GM21528 (cell line): ENCODE measurements at regions not wholly inside any gene's neighbourhood (a gene's known extent, or its start where the extent isn't known, plus 50 kb on each side); places are given as distances from the start of the nearest gene placed in this dataset.

Source experiments
- ATAC-seq: cut with Tn5 transposase; IDR thresholded peaks from one replicate; pipeline ENCODE4 v1.9.1; 2021; ENCODE audit warnings: mild to moderate bottlenecking, moderate library complexity; ENCODE audit not compliant: unreplicated experiment, low FRiP score

GRCh38 chr18:67381608-67382150 lies 134.8 kb downstream of the DSEL start:
- no peak for ATAC-seq

GRCh38 chr18:67380867-67381266 lies 135.7 kb downstream of the DSEL start:
- no peak for ATAC-seq

GRCh38 chr18:67379981-67380380 lies 136.5 kb downstream of the DSEL start:
- no peak for ATAC-seq

DNA sequence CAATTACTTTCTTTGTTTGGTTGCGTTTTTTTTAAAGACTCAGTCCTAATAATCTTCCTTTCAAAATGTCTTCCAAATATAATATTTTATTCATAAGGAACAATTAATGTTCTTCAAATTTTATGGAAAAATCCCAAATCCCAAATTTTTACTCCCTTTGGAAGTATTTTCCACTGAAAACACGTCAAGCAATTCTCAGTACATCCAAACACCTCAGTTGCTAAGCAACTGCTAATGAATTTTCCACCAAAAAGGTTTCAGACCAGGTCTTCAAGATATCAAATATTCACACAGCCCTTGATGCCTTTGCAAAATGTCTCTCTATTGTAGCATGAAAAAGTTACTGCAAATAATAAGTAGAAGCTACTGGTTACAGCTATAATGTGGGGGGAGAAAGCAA lies 140.1 kb downstream of the DSEL start:
- no peak for ATAC-seq

DNA sequence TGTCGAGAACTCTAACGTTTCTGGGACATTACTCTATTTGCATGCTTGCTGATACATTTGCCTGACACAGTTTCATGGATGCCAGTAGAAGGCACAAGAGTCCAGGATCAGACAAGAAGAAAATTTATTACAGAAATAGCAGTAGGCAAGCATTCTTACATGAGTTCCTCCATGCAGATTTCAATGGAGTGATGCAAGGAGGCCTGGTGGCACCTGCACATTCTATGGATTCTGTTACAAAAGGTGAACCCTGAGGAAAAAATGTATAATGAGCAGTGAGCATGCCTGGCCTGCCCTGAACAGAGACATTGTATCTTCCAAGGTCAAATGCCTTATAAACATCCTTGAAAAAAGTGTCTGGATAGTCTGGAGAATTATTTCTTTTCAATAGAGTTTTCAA lies 142.9 kb downstream of the DSEL start:
- no peak for ATAC-seq

GRCh38 chr18:67367540-67367939 lies 149.0 kb downstream of the DSEL start:
- ATAC-seq = no peak

GRCh38 chr18:67363694-67364093 lies 152.8 kb downstream of the DSEL start:
- no peak for ATAC-seq

DNA sequence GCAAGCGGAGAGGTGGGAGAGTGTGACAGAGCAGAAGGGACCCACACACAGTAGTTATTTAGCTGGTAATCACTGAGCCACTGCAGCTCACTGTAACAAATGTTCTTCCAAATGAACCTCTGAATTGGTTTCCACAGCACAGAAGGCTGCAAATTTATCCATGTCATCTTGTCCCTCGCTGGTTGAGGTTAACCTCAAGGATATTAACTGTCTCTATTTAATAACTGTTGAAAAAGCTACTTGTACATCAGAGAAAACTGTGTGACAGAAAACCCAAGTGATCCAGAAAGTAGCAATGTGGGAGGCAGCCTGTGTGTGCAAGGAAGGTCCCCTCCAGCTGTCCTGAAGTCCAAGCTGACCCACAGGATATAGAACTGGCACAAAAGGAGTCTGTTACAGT lies 153.6 kb downstream of the DSEL start:
- ATAC-seq = no peak

DNA sequence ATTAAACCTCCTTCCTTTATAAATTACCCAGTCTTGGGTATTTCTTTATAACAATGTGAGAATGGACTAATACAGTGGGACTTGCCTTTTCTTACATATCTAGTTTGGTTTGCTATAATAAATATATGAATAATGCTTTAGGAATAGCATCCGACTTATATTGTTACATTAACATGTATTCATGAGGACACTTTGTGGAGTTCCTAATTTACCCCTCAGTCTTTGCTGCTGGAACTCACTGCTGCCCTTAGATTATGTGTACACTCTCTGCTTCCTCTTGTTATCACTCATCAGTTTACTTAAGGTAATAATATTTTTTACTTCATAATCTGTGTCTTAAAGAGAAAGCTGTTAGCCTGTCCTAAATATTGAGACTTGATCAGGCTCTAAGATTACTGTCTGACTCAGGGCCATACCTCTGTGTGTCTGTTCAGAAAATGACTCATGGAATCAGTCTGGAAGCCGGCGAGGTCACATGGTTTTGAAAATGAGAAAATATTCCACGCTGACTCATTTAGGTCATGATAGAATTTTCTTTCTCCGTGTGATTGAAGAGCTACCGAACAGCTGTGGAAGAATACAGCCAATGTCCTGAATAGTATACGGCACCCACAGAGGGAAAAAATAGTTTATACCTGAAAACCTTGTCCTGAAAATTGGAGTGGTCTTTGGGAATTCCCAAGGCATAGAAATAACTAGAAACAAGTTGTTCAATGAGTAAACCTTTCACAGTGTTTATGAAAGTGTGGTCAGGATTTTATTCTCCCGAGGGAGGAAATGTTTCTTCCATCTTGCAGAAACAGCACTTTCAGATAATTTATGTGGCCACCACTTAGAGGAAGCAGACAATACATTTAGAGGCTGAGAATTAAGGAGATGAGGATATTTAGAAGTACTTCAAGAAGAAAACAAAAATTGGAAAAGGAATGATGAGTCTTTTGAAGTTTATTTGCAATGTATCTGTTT lies 156.4 kb downstream of the DSEL start:
- ATAC-seq = peak; percentile 77

DNA sequence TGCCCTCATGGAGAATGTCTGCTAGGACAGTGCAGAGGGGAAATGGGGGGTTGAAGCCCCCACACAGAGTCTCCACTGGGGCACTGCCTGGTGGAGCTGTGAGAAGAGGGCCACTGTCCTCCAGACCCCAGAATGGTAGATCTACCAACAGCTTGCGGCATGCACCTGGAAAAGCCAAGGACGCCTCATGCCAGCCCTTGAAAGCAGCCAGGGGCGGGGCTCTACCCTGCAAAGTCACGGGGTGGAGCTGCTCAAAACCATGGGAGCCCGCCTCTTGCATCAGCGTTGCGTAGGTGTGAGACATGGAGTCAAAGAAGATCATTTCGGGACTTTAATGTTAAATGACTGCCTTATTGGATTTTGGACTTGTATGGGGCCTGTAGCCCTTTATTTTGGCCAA lies 157.6 kb downstream of the DSEL start:
- no peak for ATAC-seq

- no peak for ATAC-seq
These were observed 161.8 kb downstream of the DSEL start for GRCh38 chr18:67354692-67355091.

DNA sequence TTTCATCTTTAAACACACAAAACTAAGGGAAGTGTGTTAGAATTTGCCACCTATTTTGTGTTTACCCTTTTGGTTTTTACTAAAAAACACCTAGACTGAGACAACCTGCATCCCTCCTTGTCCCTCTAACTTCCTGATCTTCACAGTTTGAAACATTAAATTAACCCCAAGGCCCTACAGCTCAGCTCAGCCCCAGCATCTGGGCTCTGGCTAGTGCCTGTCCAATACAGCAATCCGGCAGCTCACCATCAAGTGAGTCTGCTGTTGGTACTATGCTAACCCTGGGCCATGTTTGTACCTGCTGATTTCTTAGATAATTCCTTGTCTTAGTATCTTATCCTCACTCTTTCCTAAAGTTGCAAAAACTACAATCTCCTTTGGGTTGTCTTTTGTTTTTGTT lies 162.4 kb downstream of the DSEL start:
- ATAC-seq = no peak

- no peak for ATAC-seq
These were observed 169.1 kb downstream of the DSEL start for GRCh38 chr18:67347438-67347837.

GRCh38 chr18:67342159-67342558 lies 174.4 kb downstream of the DSEL start:
- no peak for ATAC-seq

- ATAC-seq = no peak
These were observed 178.8 kb downstream of the DSEL start for GRCh38 chr18:67337696-67338095.

- ATAC-seq = no peak
These were observed 184.7 kb downstream of the DSEL start for GRCh38 chr18:67331857-67332256.

GRCh38 chr18:67319109-67319508 lies 197.4 kb downstream of the DSEL start:
- ATAC-seq = no peak

DNA sequence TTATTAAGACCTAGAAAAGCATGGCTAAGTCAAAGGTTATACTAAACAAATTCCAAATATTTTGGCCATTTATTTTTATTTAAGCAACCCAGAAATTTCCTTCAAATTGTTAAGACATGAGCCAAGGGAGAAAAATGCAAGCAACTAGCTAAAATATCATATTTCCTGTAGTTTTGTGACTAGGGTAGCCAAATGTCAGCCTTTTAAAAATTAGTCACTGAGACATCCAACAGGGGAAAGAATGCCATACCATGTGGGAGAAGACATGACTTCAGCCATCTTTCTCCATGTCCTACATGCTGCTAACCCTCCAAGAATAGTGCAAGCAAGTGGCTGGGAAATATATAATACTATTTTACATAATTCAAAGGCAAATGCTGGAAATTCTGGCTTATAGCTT lies 197.9 kb downstream of the DSEL start:
- ATAC-seq = no peak

DNA sequence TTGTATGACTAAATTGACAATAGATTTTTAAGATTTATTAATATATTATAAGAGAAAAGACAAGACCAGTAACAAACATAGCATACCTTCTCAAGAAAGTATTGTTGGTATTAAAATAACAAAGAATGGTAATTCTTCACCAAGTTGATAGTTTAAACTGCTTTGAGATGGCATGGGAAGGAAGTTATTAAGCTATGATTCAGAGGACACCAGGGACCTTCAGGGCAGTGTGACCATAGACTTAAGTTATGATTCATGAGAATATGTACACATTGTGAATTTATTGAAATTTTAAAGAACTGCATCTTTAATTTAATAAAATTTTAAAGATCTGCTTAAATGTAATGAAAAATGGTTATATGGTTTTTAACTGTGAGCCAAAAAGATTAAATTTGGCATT lies 205.7 kb downstream of the DSEL start:
- no peak for ATAC-seq

- ATAC-seq = no peak
These were observed 207.7 kb downstream of the DSEL start for GRCh38 chr18:67308819-67309218.

DNA sequence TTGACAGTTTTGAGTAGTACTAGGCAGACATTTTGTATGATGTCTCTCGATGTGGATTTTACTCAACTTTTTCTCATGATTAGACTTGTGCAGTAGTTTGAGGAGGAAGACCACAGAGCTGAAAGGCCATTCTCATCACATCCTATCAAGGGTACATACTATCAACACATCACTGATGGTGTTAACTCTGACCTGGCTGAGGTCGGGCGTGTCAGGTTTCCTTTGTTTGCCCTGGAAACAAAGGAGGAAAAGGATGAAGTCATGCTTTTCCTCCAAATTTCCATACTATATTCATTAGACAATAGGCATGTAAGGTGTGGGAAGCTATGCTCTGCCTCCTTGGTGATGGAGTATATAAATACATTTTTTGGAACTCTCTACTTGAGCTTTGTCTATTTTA lies 211.1 kb downstream of the DSEL start:
- ATAC-seq = no peak

GRCh38 chr18:67302043-67302442 lies 214.5 kb downstream of the DSEL start:
- ATAC-seq = no peak
